ENCODE measurements at regions not wholly inside any gene's neighbourhood (a gene's known extent, or its start where the extent isn't known, plus 50 kb on each side); places are given as distances from the start of the nearest gene placed in this dataset.

GRCh38 chr7:125119559-125120115 is 190.0 kb upstream of the POT1 start:
- Histone ChIP-seq H3K27me3 (ENCODE audit: control insufficient read depth in 2 of 2, insufficient read depth in 2 of 2, low read length in 2 of 2) (no peaks in the 10 kb centered on the region), H3K4me3 (no peak overlapping the region), H3K9me1 (ENCODE audit: control insufficient read depth, insufficient read depth, low read length) (no peaks in the 10 kb centered on the region), H3K4me2 (ENCODE audit: insufficient read depth, low read length) (no peak overlapping the region), H2AFZ (ENCODE audit: low read depth, low read length) (no peak overlapping the region), H3K79me2 (ENCODE audit: control insufficient read depth, insufficient read depth, low read length) (no peaks in the 10 kb centered on the region), H3K9me3 (replicated peaks; ENCODE audit: control insufficient read depth, insufficient read depth, low read depth, low read length) (no peaks in the 10 kb centered on the region), H3K4me1 (replicated peaks in 1 of 2; ENCODE audit: control insufficient read depth in 2 of 2, insufficient read depth in 2 of 2, low read length in 2 of 2) (no peaks in the 10 kb centered on the region), H3K9ac (ENCODE audit: insufficient read depth in 1 of 2, low read depth in 2 of 2, low read length in 2 of 2) (no peak overlapping the region), H4K20me1 (replicated peaks; ENCODE audit: control insufficient read depth, insufficient read depth, low read length) (no peaks in the 10 kb centered on the region), H3K27ac (ENCODE audit: extremely low read depth, low read depth, low read length) (no peak overlapping the region), H3K36me3 (ENCODE audit: control insufficient read depth, insufficient read depth, low read length) (no peaks in the 10 kb centered on the region)
- no TSS peak for BruUV-seq (replicated peaks)
- FAIRE-seq: no peak
- in situ Hi-C loops (cut with MboI): no loop called here
- ChIA-PET POLR2A (no interaction called here), CTCF (ENCODE audit: low intra/inter-chr PET ratio) (no interaction called here)
- no peak for ATAC-seq
- TF ChIP-seq HMG20A (CRISPR knock-in tag; conservative IDR thresholded peaks at IDR 0.05): no peak
- no peak for TF ChIP-seq LARP7 (IDR thresholded peaks at IDR 0.05)
- no peak for TF ChIP-seq ZNF444 (CRISPR knock-in tag; IDR thresholded peaks at IDR 0.05)
- no peak for TF ChIP-seq GTF2B (IDR thresholded peaks at IDR 0.05; ENCODE audit: extremely low read depth, insufficient read length)
- TF ChIP-seq CREB5 (CRISPR knock-in tag; IDR thresholded peaks at IDR 0.05): no peak
- no peak for TF ChIP-seq FIP1L1 (IDR thresholded peaks at IDR 0.05; ENCODE audit: low read depth, low read length, poor library complexity, severe bottlenecking)
- no peak for TF ChIP-seq ZKSCAN3 (CRISPR knock-in tag; IDR thresholded peaks at IDR 0.05)
- intact Hi-C loops (cut with micrococcal nuclease): no loop called here
- WGBS (ENCODE audit: insufficient coverage, low coverage, missing lambda C conversion rate): 3% methylated on average over 4 of the region's 4 CpGs
- no peak for DNase-seq (ENCODE audit: extremely low read depth in 1 of 4, low spot score in 3 of 4)
